Keratinocyte (primary cell): ENCODE measurements at regions not wholly inside any gene's neighbourhood (a gene's known extent, or its start where the extent isn't known, plus 50 kb on each side); places are given as distances from the start of the nearest gene placed in this dataset.

Source experiments
- DNase-seq: peaks from one replicate; pipeline ENCODE4 v3.0.0-alpha.2; 2011; ENCODE audit warnings: low read depth, missing footprints, low spot score
- FAIRE-seq: peaks from 2 replicates; lab custom pipeline; 2011; peaks lifted over from hg19 to GRCh38; lab: Jason Lieb, UNC
- H2AFZ ChIP-seq: 2 replicates; pipeline ENCODE4 v1.6.0; 2012; ENCODE audit warnings: low read length, control low read depth, inconsistent platforms; ENCODE audit not compliant: control insufficient read depth
- H3K27ac ChIP-seq: 2 replicates; pipeline ENCODE4 v1.5.1; 2011; ENCODE audit warnings: low read length; ENCODE audit not compliant: control insufficient read depth, insufficient read depth
- H3K27me3 ChIP-seq: 3 replicates; pipeline ENCODE4 v1.6.0; 2011; ENCODE audit warnings: low read length; ENCODE audit not compliant: control insufficient read depth, insufficient read depth; ENCODE audit errors: extremely low read depth
- H3K36me3 ChIP-seq, 2 experiments: 2 replicates in 1 of 2; 3 replicates in 1 of 2; pipeline ENCODE4 v1.5.1; 2011; ENCODE audit warnings: low read length in 2 of 2, mild to moderate bottlenecking in 1 of 2; ENCODE audit not compliant: control insufficient read depth in 2 of 2, insufficient read depth in 2 of 2; ENCODE audit errors: extremely low read depth in 1 of 2
- H3K4me1 ChIP-seq: 3 replicates; pipeline ENCODE4 v1.5.1; 2011; ENCODE audit warnings: low read length; ENCODE audit not compliant: control insufficient read depth, insufficient read depth; ENCODE audit errors: extremely low read depth
- H3K4me2 ChIP-seq: 3 replicates; pipeline ENCODE4 v1.6.0; 2011; ENCODE audit warnings: low read depth, low read length; ENCODE audit not compliant: control insufficient read depth, insufficient read depth; ENCODE audit errors: extremely low read depth
- H3K4me3 ChIP-seq, 3 experiments: fragments of 200-600 bp in 1 of 3; sonication (generic) in 1 of 3; 2 replicates in 2 of 3; 3 replicates in 1 of 3; pipeline ENCODE4 v1.5.1; 2011 to 2016; ENCODE audit warnings: low read length in 3 of 3, mild to moderate bottlenecking in 3 of 3, control low read depth in 2 of 3, inconsistent platforms in 1 of 3, low read depth in 1 of 3, mixed read lengths in 1 of 3, mixed run types in 1 of 3, moderate library complexity in 1 of 3; ENCODE audit not compliant: control insufficient read depth in 2 of 3, insufficient read depth in 2 of 3; ENCODE audit errors: extremely low read depth in 1 of 3
- H3K79me2 ChIP-seq: 2 replicates; pipeline ENCODE4 v1.6.0; 2012; ENCODE audit warnings: low read length; ENCODE audit not compliant: control insufficient read depth, insufficient read depth
- H3K9ac ChIP-seq: 3 replicates; pipeline ENCODE4 v1.6.0; 2011; ENCODE audit warnings: low read length; ENCODE audit not compliant: control insufficient read depth, insufficient read depth; ENCODE audit errors: extremely low read depth
- H3K9me1 ChIP-seq: 3 replicates; pipeline ENCODE4 v1.6.0; 2011; ENCODE audit warnings: low read length; ENCODE audit not compliant: control insufficient read depth, insufficient read depth; ENCODE audit errors: extremely low read depth
- H3K9me3 ChIP-seq: 2 replicates; pipeline ENCODE4 v1.5.1; 2012; ENCODE audit warnings: low read depth, low read length; ENCODE audit not compliant: control insufficient read depth
- H4K20me1 ChIP-seq: 3 replicates; pipeline ENCODE4 v1.6.0; 2011; ENCODE audit warnings: low read length; ENCODE audit not compliant: control insufficient read depth, insufficient read depth; ENCODE audit errors: extremely low read depth
- EZH2 ChIP-seq: IDR thresholded peaks from one replicate; pipeline ENCODE4 v1.6.1; 2012; ENCODE audit warnings: inconsistent platforms, mild to moderate bottlenecking, low read length, moderate library complexity
- dilution Hi-C: fragments of 300-500 bp; cut with MboI; formaldehyde crosslinking; loops from one replicate; pipeline ENCODE4 v1.7.0; 2020; ENCODE audit warnings: low sequenced_read_pairs; ENCODE audit not compliant: extremely low pct_ligation_motif_present
- TF ChIP-seq, protein P1 (sequence below), 3 experiments: IDR thresholded peaks in 1 of 3; conservative IDR thresholded peaks in 1 of 3; optimal IDR thresholded peaks in 1 of 3; 2 replicates in 2 of 3; 3 replicates in 1 of 3; pipeline versions ENCODE3 to v1.5.1; 2011; ENCODE audit warnings: low read length in 3 of 3, mild to moderate bottlenecking in 3 of 3, moderate library complexity in 2 of 3, control low read depth in 1 of 3, inconsistent platforms in 1 of 3; ENCODE audit not compliant: insufficient read depth in 2 of 3; ENCODE audit errors: extremely low read depth in 1 of 3

DNA sequence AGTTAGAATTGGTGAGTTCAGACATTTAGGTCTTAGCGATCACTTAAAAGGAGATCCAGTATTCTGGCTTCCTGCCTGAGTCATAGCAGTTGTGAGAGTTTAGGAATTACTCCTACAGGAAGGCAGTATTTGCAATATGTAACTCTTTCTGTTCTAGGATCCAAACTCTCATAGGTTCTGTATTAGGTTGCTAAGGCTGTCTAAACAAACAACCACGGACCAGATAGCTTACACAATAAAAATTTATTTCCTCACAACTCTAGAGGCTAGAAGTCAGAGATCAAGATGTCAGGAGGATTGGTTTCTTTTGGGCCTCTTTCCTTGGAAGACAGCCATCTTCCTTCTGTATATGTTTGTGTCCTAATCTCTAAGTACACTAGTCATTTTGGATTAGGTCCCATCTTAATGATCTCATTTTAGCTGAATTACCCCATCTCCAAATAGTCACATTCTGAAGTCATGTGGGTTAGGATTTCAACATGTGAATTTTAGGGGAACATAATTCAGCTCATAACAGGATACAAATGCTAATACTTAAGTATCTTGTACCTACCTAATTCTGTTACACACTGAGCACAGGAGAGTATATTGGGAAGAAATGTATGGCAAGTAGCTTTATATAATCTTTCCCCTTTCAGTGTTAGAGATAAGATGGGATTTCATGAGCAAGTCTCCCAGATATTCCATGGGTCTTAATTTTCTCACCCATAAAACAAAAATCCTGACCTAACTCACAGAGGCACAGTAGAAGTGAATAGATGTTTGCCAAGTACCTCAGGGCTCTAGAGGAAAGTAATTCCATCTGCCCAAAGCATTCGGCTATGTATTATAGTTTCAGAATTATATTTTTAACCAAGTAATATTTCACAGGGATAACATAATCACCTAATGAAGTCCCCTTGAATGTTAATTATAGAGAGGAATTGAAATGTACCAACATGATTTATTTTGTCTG, 144.4 kb downstream of the PTBP2 start:
- Histone ChIP-seq H3K27ac (no peak overlapping the region), H4K20me1 (no peaks in the 10 kb centered on the region), H2AFZ (no peak overlapping the region), H3K79me2 (no peaks in the 10 kb centered on the region), H3K9ac (no peak overlapping the region), H3K4me3 (no peak overlapping the region), H3K36me3 (no peaks in the 10 kb centered on the region), H3K9me3 (no peaks in the 10 kb centered on the region), H3K4me2 (no peak overlapping the region), H3K9me1 (no peaks in the 10 kb centered on the region), H3K4me1 (no peaks in the 10 kb centered on the region), H3K27me3 (no peaks in the 10 kb centered on the region)
- dilution Hi-C loops, result no loop called here
- FAIRE-seq, result no peak
- no peak for TF ChIP-seq EZH2
- TF ChIP-seq, protein P1, sequence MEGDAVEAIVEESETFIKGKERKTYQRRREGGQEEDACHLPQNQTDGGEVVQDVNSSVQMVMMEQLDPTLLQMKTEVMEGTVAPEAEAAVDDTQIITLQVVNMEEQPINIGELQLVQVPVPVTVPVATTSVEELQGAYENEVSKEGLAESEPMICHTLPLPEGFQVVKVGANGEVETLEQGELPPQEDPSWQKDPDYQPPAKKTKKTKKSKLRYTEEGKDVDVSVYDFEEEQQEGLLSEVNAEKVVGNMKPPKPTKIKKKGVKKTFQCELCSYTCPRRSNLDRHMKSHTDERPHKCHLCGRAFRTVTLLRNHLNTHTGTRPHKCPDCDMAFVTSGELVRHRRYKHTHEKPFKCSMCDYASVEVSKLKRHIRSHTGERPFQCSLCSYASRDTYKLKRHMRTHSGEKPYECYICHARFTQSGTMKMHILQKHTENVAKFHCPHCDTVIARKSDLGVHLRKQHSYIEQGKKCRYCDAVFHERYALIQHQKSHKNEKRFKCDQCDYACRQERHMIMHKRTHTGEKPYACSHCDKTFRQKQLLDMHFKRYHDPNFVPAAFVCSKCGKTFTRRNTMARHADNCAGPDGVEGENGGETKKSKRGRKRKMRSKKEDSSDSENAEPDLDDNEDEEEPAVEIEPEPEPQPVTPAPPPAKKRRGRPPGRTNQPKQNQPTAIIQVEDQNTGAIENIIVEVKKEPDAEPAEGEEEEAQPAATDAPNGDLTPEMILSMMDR (optimal IDR thresholded peaks at IDR 0.05 in 1 of 3, IDR thresholded peaks at IDR 0.05 in 1 of 3, conservative IDR thresholded peaks at IDR 0.05 in 1 of 3; ENCODE audit: extremely low read depth in 1 of 3, insufficient read depth in 2 of 3, low read length in 3 of 3), result no peak
- no peak for DNase-seq

DNA sequence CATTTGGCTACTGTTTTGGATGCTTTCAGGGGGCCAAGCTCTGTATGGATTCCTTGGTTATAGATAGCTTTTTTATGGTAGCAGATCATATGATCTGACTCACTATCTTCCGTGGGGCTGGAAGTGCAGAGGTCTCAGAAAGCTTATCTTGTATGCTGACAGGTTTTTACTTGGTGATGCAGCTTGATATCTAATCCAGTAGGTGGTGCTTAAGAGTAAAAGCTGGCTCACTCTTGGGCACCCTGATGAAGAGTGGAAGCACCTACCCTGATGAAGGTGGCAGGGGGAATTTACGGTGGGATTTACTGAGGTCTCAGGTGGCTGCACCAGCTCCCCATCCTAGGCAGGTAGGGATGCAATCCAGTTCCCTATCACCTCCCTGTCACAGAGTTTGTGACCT, 151.2 kb downstream of the PTBP2 start:
- TF ChIP-seq, protein P1 (optimal IDR thresholded peaks at IDR 0.05 in 1 of 3, IDR thresholded peaks at IDR 0.05 in 1 of 3, conservative IDR thresholded peaks at IDR 0.05 in 1 of 3; ENCODE audit: extremely low read depth in 1 of 3, insufficient read depth in 2 of 3, low read length in 3 of 3), result peak in 1 of 3 experiments; percentile 13
- no peak for TF ChIP-seq EZH2
- H3K4me2 ChIP-seq, result no peak overlapping the region
- DNase-seq, result no peak
- no peak overlapping the region for H3K9ac ChIP-seq
- no peaks in the 10 kb centered on the region for H3K9me1 ChIP-seq
- no peaks in the 10 kb centered on the region for H3K9me3 ChIP-seq
- no peak overlapping the region for H3K4me3 ChIP-seq
- no peak overlapping the region for H2AFZ ChIP-seq
- dilution Hi-C loops, result no loop called here
- H4K20me1 ChIP-seq, result no peaks in the 10 kb centered on the region
- H3K36me3 ChIP-seq, result no peaks in the 10 kb centered on the region
- no peaks in the 10 kb centered on the region for H3K27me3 ChIP-seq
- H3K27ac ChIP-seq, result no peak overlapping the region
- H3K4me1 ChIP-seq, result no peaks in the 10 kb centered on the region
- FAIRE-seq, result no peak
- H3K79me2 ChIP-seq, result no peaks in the 10 kb centered on the region
